GM12865 (cell line): ENCODE measurements at regions not wholly inside any gene's neighbourhood (a gene's known extent, or its start where the extent isn't known, plus 50 kb on each side); places are given as distances from the start of the nearest gene placed in this dataset.

Experiments
- DNase-seq: peaks from one replicate; pipeline ENCODE4 v3.0.0; 2010; ENCODE audit warnings: low read depth
- H3K4me3 ChIP-seq: 2 replicates; pipeline ENCODE4 v1.5.1; 2011; ENCODE audit warnings: mild to moderate bottlenecking, low read depth, low read length, control low read depth
- CTCF ChIP-seq: IDR thresholded peaks from 2 replicates; pipeline ENCODE4 v1.5.1; 2011; ENCODE audit warnings: low read length, control low read depth, low read depth, inconsistent platforms; ENCODE audit not compliant: insufficient read depth; ENCODE audit errors: missing control alignments

- no peak for DNase-seq
- TF ChIP-seq CTCF: no peak
These were observed 159.0 kb upstream of the IRS2 start for GRCh38 chr13:109945206-109945960.

GRCh38 chr13:109941951-109942350 is 155.6 kb upstream of the IRS2 start:
- DNase-seq: no peak
- TF ChIP-seq CTCF: no peak
- no peak overlapping the region for H3K4me3 ChIP-seq

More at GRCh38 chr13:109945206-109945960, 159.0 kb upstream of the IRS2 start:
- no peak overlapping the region for H3K4me3 ChIP-seq

- no peak overlapping the region for H3K4me3 ChIP-seq
- no peak for TF ChIP-seq CTCF
- DNase-seq: no peak
These were observed 154.8 kb upstream of the IRS2 start for GRCh38 chr13:109941221-109941620.

GRCh38 chr13:109940637-109941036 is 154.3 kb upstream of the IRS2 start:
- DNase-seq: no peak
- no peak overlapping the region for H3K4me3 ChIP-seq
- TF ChIP-seq CTCF: no peak

DNA sequence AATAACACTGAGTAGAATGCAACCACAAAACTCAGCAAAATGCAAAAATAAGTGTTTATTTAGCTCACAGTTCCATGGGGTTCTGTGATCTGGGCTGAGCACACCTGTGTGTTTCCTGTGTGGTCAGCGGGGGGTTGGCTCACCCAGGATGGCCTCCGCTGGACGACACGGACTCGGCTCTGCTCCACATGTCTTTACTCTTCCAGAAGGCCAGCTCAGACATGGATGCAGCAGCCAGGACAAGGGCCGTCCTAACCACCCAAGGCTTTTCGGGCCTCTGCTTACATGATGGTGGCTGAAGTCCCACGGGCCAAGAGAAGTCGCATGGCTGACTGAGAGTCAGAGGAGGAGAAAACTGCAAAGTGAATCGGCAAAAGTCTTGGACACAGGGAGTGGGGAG is 153.5 kb upstream of the IRS2 start:
- no peak overlapping the region for H3K4me3 ChIP-seq
- DNase-seq: no peak
- TF ChIP-seq CTCF: no peak

DNA sequence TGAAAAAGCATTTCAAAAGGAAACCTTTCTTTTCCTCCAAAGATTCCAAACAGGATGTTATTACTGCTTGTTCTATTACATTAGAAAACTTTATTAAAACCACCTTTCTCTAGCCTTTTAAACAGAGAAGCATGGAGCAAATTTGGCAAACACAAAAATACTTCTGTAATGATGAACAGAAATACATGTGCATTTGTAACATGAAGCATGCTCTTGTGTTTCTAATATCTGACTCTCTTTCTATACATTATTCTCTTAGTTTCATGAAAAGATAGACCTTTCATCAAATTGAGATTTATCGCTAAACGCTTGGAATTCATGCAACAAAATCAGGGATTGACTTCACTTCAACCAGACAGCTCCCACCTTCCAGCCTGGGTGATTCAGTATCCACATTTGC is 152.8 kb upstream of the IRS2 start:
- TF ChIP-seq CTCF: no peak

More for the DNA sequence above, 152.8 kb upstream of the IRS2 start:
- DNase-seq: no peak
- no peak overlapping the region for H3K4me3 ChIP-seq
